ENCODE measurements at regions not wholly inside any gene's neighbourhood (a gene's known extent, or its start where the extent isn't known, plus 50 kb on each side); places are given as distances from the start of the nearest gene placed in this dataset.

DNA sequence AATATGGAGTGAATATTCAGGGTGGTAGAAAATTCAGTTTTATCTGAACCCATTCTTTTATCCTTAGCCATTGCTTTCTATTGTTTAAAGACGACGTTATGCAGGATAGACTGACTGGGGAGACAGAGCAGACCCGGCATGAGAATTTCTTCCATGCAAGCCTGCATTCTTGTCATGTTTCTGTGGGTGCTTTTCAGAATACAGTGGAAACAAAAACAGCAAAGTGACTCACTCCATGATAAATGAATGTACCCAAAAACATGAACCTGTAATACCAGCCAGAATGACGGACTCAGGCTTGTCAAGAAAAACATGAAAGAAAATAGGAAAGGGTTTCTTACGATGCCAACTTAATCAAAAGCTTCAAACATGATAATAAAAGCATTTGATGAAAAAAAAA is 924.0 kb downstream of the EFNB2 start:
- TF ChIP-seq, protein P1, sequence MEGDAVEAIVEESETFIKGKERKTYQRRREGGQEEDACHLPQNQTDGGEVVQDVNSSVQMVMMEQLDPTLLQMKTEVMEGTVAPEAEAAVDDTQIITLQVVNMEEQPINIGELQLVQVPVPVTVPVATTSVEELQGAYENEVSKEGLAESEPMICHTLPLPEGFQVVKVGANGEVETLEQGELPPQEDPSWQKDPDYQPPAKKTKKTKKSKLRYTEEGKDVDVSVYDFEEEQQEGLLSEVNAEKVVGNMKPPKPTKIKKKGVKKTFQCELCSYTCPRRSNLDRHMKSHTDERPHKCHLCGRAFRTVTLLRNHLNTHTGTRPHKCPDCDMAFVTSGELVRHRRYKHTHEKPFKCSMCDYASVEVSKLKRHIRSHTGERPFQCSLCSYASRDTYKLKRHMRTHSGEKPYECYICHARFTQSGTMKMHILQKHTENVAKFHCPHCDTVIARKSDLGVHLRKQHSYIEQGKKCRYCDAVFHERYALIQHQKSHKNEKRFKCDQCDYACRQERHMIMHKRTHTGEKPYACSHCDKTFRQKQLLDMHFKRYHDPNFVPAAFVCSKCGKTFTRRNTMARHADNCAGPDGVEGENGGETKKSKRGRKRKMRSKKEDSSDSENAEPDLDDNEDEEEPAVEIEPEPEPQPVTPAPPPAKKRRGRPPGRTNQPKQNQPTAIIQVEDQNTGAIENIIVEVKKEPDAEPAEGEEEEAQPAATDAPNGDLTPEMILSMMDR (IDR thresholded peaks at IDR 0.05) = no peak
- no peak for TF ChIP-seq POLR2A (IDR thresholded peaks at IDR 0.05)

All from vagina (tissue), 2 donors.